ENCODE measurements at regions not wholly inside any gene's neighbourhood (a gene's known extent, or its start where the extent isn't known, plus 50 kb on each side); places are given as distances from the start of the nearest gene placed in this dataset.
"Not testable (repeated sequence)": the region's sequence is repeated elsewhere in the genome, so short reads cannot be mapped to it uniquely, and the experiment has no call there.

- H3K4me3 ChIP-seq (ENCODE audit: control insufficient read depth in 2 of 3, extremely low read depth in 1 of 3, insufficient read depth in 2 of 3, low read depth in 1 of 3, low read length in 3 of 3) = no peak overlapping the region
- no peak overlapping the region for H2AFZ ChIP-seq (ENCODE audit: control insufficient read depth, low read length)
- no peaks in the 10 kb centered on the region for H3K9me1 ChIP-seq (ENCODE audit: control insufficient read depth, extremely low read depth, insufficient read depth, low read length)
- no peaks in the 10 kb centered on the region for H3K36me3 ChIP-seq (ENCODE audit: control insufficient read depth in 2 of 2, extremely low read depth in 1 of 2, insufficient read depth in 2 of 2, low read length in 2 of 2)
- no peak for DNase-seq (ENCODE audit: low read depth, low spot score)
- TF ChIP-seq CTCF (optimal IDR thresholded peaks at IDR 0.05 in 1 of 3, IDR thresholded peaks at IDR 0.05 in 1 of 3, conservative IDR thresholded peaks at IDR 0.05 in 1 of 3; ENCODE audit: extremely low read depth in 1 of 3, insufficient read depth in 2 of 3, low read length in 3 of 3) = no peak
- H3K4me1 ChIP-seq (ENCODE audit: control insufficient read depth, extremely low read depth, insufficient read depth, low read length) = no peaks in the 10 kb centered on the region
- H3K27me3 ChIP-seq (ENCODE audit: control insufficient read depth, extremely low read depth, insufficient read depth, low read length) = no peaks in the 10 kb centered on the region
- no peak overlapping the region for H3K27ac ChIP-seq (ENCODE audit: control insufficient read depth, insufficient read depth, low read length)
- no peaks in the 10 kb centered on the region for H4K20me1 ChIP-seq (ENCODE audit: control insufficient read depth, extremely low read depth, insufficient read depth, low read length)
- no peak overlapping the region for H3K4me2 ChIP-seq (ENCODE audit: control insufficient read depth, extremely low read depth, insufficient read depth, low read depth, low read length)
- no peak for FAIRE-seq
- H3K79me2 ChIP-seq (ENCODE audit: control insufficient read depth, insufficient read depth, low read length) = no peaks in the 10 kb centered on the region
- H3K9me3 ChIP-seq (ENCODE audit: control insufficient read depth, low read depth, low read length) = no peaks in the 10 kb centered on the region
- dilution Hi-C loops (cut with MboI; ENCODE audit: extremely low pct_ligation_motif_present, low sequenced_read_pairs) = no loop called here
- no peak overlapping the region for H3K9ac ChIP-seq (ENCODE audit: control insufficient read depth, extremely low read depth, insufficient read depth, low read length)
These were observed 1218.2 kb downstream of the FOXD4L5 start for GRCh38 chr9:64066736-64067368.

- Histone ChIP-seq H3K4me2 (ENCODE audit: control insufficient read depth, extremely low read depth, insufficient read depth, low read depth, low read length) (no peak overlapping the region), H3K4me1 (ENCODE audit: control insufficient read depth, extremely low read depth, insufficient read depth, low read length) (no peaks in the 10 kb centered on the region), H2AFZ (ENCODE audit: control insufficient read depth, low read length) (no peak overlapping the region), H3K79me2 (ENCODE audit: control insufficient read depth, insufficient read depth, low read length) (no peaks in the 10 kb centered on the region), H3K9me3 (ENCODE audit: control insufficient read depth, low read depth, low read length) (no peaks in the 10 kb centered on the region), H3K9me1 (ENCODE audit: control insufficient read depth, extremely low read depth, insufficient read depth, low read length) (no peaks in the 10 kb centered on the region), H3K27me3 (ENCODE audit: control insufficient read depth, extremely low read depth, insufficient read depth, low read length) (no peaks in the 10 kb centered on the region), H3K9ac (ENCODE audit: control insufficient read depth, extremely low read depth, insufficient read depth, low read length) (no peak overlapping the region), H3K27ac (ENCODE audit: control insufficient read depth, insufficient read depth, low read length) (no peak overlapping the region), H3K36me3 (ENCODE audit: control insufficient read depth in 2 of 2, extremely low read depth in 1 of 2, insufficient read depth in 2 of 2, low read length in 2 of 2) (no peaks in the 10 kb centered on the region), H4K20me1 (ENCODE audit: control insufficient read depth, extremely low read depth, insufficient read depth, low read length) (no peaks in the 10 kb centered on the region), H3K4me3 (ENCODE audit: control insufficient read depth in 2 of 3, extremely low read depth in 1 of 3, insufficient read depth in 2 of 3, low read depth in 1 of 3, low read length in 3 of 3) (no peak overlapping the region)
- DNase-seq (ENCODE audit: low read depth, low spot score) (no peak), FAIRE-seq (no peak)
- TF ChIP-seq EZH2 (IDR thresholded peaks at IDR 0.05; ENCODE audit: low read length) = no peak
- TF ChIP-seq CTCF (optimal IDR thresholded peaks at IDR 0.05 in 1 of 3, IDR thresholded peaks at IDR 0.05 in 1 of 3, conservative IDR thresholded peaks at IDR 0.05 in 1 of 3; ENCODE audit: extremely low read depth in 1 of 3, insufficient read depth in 2 of 3, low read length in 3 of 3) = no peak
- dilution Hi-C loops (cut with MboI; ENCODE audit: extremely low pct_ligation_motif_present, low sequenced_read_pairs) = no loop called here
These were observed 1223.9 kb downstream of the FOXD4L5 start for GRCh38 chr9:64061013-64061627.

GRCh38 chr9:64058070-64058469 lies 1226.9 kb downstream of the FOXD4L5 start:
- dilution Hi-C loops (cut with MboI; ENCODE audit: extremely low pct_ligation_motif_present, low sequenced_read_pairs) = not testable (repeated sequence)

More at GRCh38 chr9:64058070-64058469, 1226.9 kb downstream of the FOXD4L5 start:
- not testable (repeated sequence) for H3K4me3 ChIP-seq (ENCODE audit: control insufficient read depth in 2 of 3, extremely low read depth in 1 of 3, insufficient read depth in 2 of 3, low read depth in 1 of 3, low read length in 3 of 3); H2AFZ ChIP-seq (ENCODE audit: control insufficient read depth, low read length); H3K36me3 ChIP-seq (ENCODE audit: control insufficient read depth in 2 of 2, extremely low read depth in 1 of 2, insufficient read depth in 2 of 2, low read length in 2 of 2); H3K27ac ChIP-seq (ENCODE audit: control insufficient read depth, insufficient read depth, low read length); H3K9me3 ChIP-seq (ENCODE audit: control insufficient read depth, low read depth, low read length); FAIRE-seq; H3K4me1 ChIP-seq (ENCODE audit: control insufficient read depth, extremely low read depth, insufficient read depth, low read length); H4K20me1 ChIP-seq (ENCODE audit: control insufficient read depth, extremely low read depth, insufficient read depth, low read length); H3K9me1 ChIP-seq (ENCODE audit: control insufficient read depth, extremely low read depth, insufficient read depth, low read length); H3K27me3 ChIP-seq (ENCODE audit: control insufficient read depth, extremely low read depth, insufficient read depth, low read length); H3K4me2 ChIP-seq (ENCODE audit: control insufficient read depth, extremely low read depth, insufficient read depth, low read depth, low read length); H3K9ac ChIP-seq (ENCODE audit: control insufficient read depth, extremely low read depth, insufficient read depth, low read length); H3K79me2 ChIP-seq (ENCODE audit: control insufficient read depth, insufficient read depth, low read length); DNase-seq (ENCODE audit: low read depth, low spot score)
